ENCODE measurements at regions not wholly inside any gene's neighbourhood (a gene's known extent, or its start where the extent isn't known, plus 50 kb on each side); places are given as distances from the start of the nearest gene placed in this dataset.

- Histone ChIP-seq H3K36me3 (no peaks in the 10 kb centered on the region), H3K27me3 (no peaks in the 10 kb centered on the region)
Observed at GRCh38 chr2:12269041-12269972, 447.4 kb upstream of the TRIB2 start.

DNA sequence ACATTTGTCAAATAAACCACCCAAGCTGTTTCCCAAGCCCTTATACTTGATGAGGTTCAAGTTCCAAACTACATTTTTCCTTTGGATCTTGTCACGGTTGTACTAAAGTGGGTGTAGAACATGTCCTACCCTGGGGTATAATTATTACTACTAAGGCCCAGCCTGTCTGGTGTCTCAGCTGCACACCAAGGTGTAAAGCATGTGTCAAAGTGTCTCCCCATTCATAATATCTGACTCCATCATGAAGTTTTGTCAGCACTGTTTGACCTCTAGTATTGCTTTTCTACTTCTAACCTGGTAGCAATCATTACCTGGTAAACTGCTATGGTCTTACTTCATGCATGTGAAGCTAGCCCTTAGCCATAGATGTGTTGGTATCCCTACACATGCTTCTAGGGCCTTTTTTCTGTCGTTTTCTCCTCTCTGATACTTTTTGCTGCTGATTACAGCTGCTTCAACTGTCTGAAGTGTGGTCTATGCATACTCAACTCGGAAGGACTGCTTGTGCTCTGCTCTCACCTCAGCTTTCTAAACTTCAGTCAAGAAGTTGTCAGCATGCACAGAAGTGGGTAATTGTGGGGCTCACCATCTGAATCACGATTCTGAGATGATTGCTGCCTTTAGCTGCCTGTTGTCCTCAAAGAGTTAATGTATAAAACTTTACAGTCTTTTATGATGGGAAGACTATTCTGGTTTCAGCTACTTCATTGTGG is 445.7 kb upstream of the TRIB2 start:
- Histone ChIP-seq H3K4me1 (no peaks in the 10 kb centered on the region), H3K27ac (no peak overlapping the region), H3K36me3 (no peaks in the 10 kb centered on the region), H3K4me3 (no peak overlapping the region), H3K9me3 (no peaks in the 10 kb centered on the region), H3K27me3 (no peaks in the 10 kb centered on the region)
- TF ChIP-seq CTCF (IDR thresholded peaks at IDR 0.05), result no peak
- no peak for DNase-seq
- intact Hi-C loops (cut with DNase I; ENCODE audit: low total_unique reads), result no loop called here

More at GRCh38 chr2:12269041-12269972, 447.4 kb upstream of the TRIB2 start:
- no peak overlapping the region for H3K4me3 ChIP-seq
- no peak for TF ChIP-seq CTCF (IDR thresholded peaks at IDR 0.05)
- H3K9me3 ChIP-seq, result no peaks in the 10 kb centered on the region
- H3K4me1 ChIP-seq, result no peaks in the 10 kb centered on the region
- no peak overlapping the region for H3K27ac ChIP-seq
- no peak for DNase-seq
- intact Hi-C loops (cut with DNase I; ENCODE audit: low total_unique reads), result no loop called here

GRCh38 chr2:12271589-12271984 is 445.1 kb upstream of the TRIB2 start:
- H3K4me3 ChIP-seq, result no peak overlapping the region
- H3K27ac ChIP-seq, result no peak overlapping the region
- intact Hi-C loops (cut with DNase I; ENCODE audit: low total_unique reads), result no loop called here
- DNase-seq, result no peak
- no peaks in the 10 kb centered on the region for H3K4me1 ChIP-seq
- no peaks in the 10 kb centered on the region for H3K27me3 ChIP-seq
- no peaks in the 10 kb centered on the region for H3K36me3 ChIP-seq
- H3K9me3 ChIP-seq, result no peaks in the 10 kb centered on the region
- TF ChIP-seq CTCF (IDR thresholded peaks at IDR 0.05), result no peak

GRCh38 chr2:12273111-12273510 is 443.6 kb upstream of the TRIB2 start:
- no peak overlapping the region for H3K27ac ChIP-seq
- no peak for TF ChIP-seq CTCF (IDR thresholded peaks at IDR 0.05)
- H3K4me1 ChIP-seq, result no peaks in the 10 kb centered on the region
- no peaks in the 10 kb centered on the region for H3K9me3 ChIP-seq
- no peaks in the 10 kb centered on the region for H3K27me3 ChIP-seq
- intact Hi-C loops (cut with DNase I; ENCODE audit: low total_unique reads), result no loop called here
- no peak for DNase-seq
- no peak overlapping the region for H3K4me3 ChIP-seq
- no peaks in the 10 kb centered on the region for H3K36me3 ChIP-seq

GRCh38 chr2:12274591-12274990 is 442.1 kb upstream of the TRIB2 start:
- Histone ChIP-seq H3K4me3 (no peak overlapping the region), H3K27me3 (no peaks in the 10 kb centered on the region), H3K4me1 (no peaks in the 10 kb centered on the region), H3K36me3 (no peaks in the 10 kb centered on the region), H3K9me3 (no peaks in the 10 kb centered on the region), H3K27ac (no peak overlapping the region)
- DNase-seq, result no peak
- intact Hi-C loops (cut with DNase I; ENCODE audit: low total_unique reads), result no loop called here
- no peak for TF ChIP-seq CTCF (IDR thresholded peaks at IDR 0.05)

Measured in tibial artery (tissue), 4 donors.